ENCODE measurements at regions not wholly inside any gene's neighbourhood (a gene's known extent, or its start where the extent isn't known, plus 50 kb on each side); places are given as distances from the start of the nearest gene placed in this dataset.

DNA sequence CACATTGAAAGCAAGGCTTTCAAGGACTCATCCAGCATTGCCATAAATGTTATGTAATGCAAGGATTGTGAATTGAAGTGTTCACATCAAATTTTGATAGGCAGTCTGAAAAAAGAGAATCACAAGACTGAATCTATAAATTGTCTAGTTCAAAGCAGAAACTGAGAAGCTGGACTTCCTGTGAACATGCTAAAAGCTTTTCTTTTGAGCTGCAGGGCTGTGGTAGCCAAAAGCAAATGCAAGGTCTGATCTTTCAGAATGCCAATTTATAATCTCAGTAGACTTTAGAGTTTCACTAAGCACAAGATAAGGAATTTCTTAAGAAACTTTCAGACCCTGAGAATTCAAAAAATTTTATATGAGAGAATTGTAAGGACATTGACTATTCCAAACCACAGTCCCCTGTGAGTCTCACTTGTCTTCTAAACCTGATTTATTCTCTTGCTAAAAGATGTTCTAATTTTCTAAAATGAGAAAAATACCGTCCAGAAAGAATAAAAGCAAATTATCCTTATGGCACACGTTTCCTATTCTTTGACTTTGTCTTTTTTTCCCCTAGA lies 1700.3 kb downstream of the OTOL1 start:
- no peak for TF ChIP-seq CTCF (IDR thresholded peaks at IDR 0.05)

DNA sequence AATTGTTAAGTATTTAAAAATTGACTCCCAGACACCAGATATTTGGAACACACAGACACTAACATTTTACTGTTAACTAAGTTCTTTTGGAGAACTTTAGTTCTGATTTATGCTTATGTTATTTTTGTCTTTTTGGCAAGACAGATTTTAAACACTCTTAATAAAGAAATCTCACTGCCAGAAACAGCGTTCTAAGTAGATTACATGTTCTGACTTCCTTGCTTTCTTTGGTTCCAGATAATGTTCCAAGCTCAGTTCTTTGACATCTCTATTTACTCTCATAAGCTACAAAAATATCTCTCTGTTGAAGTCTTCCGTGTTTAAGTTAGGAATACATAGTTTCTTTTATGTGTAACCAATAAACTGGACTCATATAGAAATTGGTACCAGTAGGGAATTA lies 1699.6 kb downstream of the OTOL1 start:
- no peak for TF ChIP-seq CTCF (IDR thresholded peaks at IDR 0.05)

- no peak for TF ChIP-seq CTCF (IDR thresholded peaks at IDR 0.05)
Measured at GRCh38 chr3:163185721-163186350, 1689.2 kb downstream of the OTOL1 start.

- TF ChIP-seq CTCF (IDR thresholded peaks at IDR 0.05): no peak
Measured at GRCh38 chr3:163175970-163176369, 1679.4 kb downstream of the OTOL1 start.

GRCh38 chr3:163166197-163166596 lies 1669.6 kb downstream of the OTOL1 start:
- no peak for TF ChIP-seq CTCF (IDR thresholded peaks at IDR 0.05)

- TF ChIP-seq CTCF (IDR thresholded peaks at IDR 0.05): no peak
Measured at GRCh38 chr3:163159306-163159705, 1662.7 kb downstream of the OTOL1 start.

DNA sequence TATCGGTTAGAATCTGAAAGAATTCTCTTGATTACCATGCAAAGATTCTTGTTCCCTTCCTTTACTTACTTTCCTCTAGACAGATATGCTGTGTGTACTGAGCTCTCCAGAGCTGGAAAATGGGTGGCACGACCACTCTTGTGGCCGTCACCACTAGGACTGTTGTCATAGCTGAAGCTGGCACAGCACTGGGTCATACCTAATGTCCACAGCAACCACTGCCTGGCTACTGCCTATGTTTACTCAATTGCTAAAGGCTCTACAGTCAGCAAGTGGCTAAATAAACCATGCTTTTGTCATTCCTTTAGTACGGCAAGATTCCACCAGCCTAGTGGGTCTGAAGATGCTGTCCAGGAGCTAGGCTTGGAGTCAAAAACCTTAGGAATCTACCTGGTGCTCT lies 1643.0 kb downstream of the OTOL1 start:
- TF ChIP-seq CTCF (IDR thresholded peaks at IDR 0.05): no peak

GRCh38 chr3:163138258-163138657 lies 1641.7 kb downstream of the OTOL1 start:
- no peak for TF ChIP-seq CTCF (IDR thresholded peaks at IDR 0.05)
